GM19328 (cell line): ENCODE measurements at regions not wholly inside any gene's neighbourhood (a gene's known extent, or its start where the extent isn't known, plus 50 kb on each side); places are given as distances from the start of the nearest gene placed in this dataset.
"Not testable (repeated sequence)": the region's sequence is repeated elsewhere in the genome, so short reads cannot be mapped to it uniquely, and the experiment has no call there.

ENCODE experiments used
- ATAC-seq: cut with Tn5 transposase; IDR thresholded peaks from one replicate; pipeline ENCODE4 v1.9.1; 2021; ENCODE audit warnings: mild to moderate bottlenecking, moderate library complexity; ENCODE audit not compliant: unreplicated experiment

DNA sequence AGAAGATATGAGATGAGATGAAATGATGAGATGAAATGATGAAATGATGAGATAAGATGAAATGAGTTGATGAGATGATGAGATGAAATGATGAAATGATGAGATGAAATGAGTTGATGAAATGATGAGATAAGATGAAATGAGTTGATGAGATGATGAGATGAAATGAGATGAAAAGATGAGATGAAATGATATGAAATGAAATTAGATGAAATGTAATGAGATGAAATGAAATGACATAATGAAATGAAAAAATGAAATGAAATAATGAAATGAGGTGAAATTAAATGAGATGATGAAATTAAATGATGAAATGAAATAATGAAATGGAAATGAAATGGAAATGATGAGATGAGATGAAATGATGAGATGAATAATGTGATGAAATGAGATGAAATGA is 231.6 kb downstream of the GOLGA6L6 start:
- not testable (repeated sequence) for ATAC-seq

DNA sequence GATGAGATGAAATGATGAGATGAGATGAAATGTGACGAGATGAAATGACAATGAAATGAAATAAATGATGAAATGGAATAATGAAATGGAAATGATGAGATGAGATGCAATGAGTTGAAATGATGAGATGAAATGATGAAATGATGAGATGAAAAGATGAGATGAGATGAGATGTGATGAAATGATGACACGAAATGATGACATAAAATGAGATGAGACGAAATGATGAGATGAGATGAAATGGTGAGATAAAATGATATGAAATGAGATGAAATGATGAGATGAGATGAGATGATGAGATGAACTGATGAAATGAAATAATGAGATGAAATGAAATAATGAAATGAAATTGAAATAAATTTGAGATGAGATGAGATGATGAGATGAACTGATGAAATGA is 232.2 kb downstream of the GOLGA6L6 start:
- ATAC-seq: not testable (repeated sequence)

DNA sequence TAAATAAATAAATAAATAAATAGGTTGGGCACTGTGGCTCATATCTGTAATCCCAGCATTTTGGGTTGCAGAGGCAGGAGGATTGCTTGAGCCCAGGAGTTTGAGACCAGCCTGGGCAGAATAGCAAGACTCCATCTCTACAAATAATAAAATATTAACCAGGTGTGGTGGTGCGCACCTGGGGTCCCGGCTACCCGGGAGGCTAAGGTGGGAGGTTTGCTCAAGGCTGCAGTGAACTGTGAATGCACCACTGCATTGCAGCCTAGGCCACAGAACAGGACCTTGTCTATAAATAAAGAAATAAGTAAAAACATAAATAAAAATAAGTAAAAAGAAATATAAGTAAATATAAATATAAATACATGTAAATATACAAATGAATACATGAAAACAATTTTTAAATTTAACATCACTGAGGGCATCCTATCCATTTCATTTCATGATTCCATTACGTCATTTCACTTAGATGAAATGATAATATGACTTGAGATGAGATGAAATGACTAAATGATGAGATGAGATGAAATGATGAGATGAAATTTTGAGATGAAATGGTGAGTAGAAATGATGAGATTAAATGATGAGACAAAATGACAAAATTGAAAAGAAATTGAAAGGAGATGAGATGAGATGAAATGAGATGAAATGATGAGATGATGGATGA is 233.4 kb downstream of the GOLGA6L6 start:
- not testable (repeated sequence) for ATAC-seq

DNA sequence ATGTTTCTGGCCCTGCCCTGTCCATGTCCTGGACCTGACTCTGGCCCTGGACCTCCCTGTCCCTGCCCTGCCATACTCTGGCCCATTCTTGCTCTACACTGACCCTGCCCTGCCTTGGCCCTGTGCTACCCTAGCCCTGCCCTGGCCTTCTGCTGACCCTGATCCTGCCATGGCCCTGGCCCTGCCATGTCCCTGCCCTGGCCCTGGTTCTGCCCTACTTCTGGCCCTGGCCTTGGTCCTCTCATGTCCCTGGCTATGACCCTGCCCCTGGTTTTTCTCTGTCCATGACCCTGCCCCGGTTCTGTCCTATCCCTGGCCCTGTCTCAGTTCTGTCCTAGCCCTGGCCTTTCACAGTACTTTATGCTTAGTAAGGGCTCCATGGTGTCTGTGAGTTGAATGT is 234.5 kb downstream of the GOLGA6L6 start:
- not testable (repeated sequence) for ATAC-seq

DNA sequence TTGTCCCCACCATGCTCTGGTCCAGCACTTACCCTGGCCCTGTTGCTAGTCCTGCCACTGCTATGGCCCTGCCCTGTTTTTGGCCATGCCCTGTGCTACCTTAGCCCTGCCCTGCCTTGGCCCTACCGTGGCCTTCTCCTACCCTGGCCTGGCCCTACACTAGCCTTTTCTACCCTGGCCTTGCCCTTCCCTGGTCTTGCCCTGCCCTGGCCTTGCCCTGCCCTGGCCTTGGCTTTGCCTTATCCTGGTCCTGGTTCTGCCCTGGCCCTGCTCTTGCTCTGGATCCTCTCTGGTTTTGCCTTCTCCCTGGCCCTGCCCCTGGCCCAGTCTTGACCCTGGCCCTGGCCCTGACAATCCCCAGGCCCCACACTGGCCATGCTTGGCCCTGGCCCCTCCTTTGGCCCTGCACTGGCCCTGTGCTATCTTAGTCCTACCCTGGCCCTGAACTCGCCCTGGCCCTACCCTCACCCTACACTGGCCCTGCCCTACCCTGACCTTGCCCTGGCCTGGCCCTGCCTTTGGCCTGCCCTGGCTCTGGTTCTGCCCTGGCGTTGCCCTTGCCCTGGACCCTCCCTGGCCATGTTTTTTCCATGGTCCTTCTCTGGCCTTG is 235.0 kb downstream of the GOLGA6L6 start:
- not testable (repeated sequence) for ATAC-seq

DNA sequence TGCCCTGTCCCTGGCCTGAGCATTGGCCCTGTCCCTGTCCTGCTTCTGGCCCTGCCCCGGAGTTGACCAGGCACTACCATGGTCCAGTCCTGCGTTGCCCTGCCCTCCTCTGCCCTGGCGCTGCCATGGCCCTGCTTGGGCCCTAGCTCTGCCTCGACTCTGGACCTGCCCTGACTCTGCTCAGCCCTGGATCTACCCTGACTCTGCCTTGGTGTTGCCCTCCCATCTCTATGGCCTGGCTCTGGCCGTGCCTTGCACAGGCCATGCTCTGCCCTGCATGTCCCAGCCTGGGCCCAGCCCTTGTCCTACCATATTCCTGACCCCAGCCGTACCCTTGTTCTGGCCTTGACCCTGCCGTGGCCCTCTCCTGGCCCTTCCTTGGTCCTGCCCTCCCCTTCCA is 235.7 kb downstream of the GOLGA6L6 start:
- not testable (repeated sequence) for ATAC-seq

DNA sequence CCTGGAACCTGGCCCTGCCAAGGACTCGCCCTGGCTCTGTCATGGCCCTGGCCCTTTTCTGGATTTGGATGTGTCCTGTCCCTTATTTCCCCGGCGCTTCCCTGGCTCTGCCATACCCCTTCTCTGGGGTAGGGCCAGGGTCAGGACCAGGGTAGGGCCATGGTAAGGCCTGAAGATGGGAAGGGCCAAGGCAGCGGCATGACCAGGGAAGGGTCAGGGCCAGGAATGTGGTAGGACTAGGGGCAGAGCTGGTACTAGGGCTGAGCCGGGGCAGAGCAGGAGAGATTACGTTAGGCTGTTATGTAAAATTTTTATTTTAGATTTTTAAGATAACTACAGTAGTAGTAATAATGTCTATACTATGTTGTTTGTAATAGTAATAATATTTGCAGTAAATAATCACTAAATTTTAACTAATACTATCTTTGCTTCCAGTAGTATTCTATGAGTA is 236.6 kb downstream of the GOLGA6L6 start:
- not testable (repeated sequence) for ATAC-seq

DNA sequence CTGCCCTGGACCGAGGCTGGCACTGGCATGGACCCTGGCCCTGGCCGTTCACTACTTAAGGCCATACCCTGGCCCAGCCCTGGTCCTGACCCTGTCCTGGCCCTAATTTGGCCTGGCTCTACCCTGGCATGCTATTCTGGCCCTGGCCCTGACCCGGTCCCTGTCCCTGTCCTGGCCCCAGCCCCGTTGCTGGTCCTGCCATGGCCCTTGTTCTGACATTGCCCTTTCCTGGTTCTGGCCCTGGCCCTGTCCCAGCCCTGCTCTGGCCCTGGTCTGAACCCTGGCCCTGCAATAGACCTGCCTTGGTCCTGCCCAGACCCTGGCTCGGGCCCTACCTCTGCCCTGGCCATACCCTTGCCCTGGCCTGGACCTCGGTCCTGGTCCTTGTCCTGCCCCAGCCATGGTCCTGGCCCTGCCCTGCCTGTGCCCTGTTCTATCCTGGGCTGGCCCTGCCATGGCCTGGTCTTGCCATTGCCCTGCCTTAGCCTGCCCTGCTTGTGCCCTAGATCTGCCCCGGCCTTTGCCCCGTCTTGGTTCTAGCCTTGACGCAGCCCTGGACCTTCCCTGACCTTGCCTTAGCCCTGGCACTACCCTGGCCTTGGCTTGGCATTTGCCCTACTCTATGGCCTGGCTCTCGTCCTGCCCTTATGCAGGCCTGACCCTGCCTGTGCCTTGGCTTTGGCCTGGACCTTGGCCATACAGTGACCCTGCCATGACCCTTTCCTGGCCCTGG is 237.2 kb downstream of the GOLGA6L6 start:
- not testable (repeated sequence) for ATAC-seq

DNA sequence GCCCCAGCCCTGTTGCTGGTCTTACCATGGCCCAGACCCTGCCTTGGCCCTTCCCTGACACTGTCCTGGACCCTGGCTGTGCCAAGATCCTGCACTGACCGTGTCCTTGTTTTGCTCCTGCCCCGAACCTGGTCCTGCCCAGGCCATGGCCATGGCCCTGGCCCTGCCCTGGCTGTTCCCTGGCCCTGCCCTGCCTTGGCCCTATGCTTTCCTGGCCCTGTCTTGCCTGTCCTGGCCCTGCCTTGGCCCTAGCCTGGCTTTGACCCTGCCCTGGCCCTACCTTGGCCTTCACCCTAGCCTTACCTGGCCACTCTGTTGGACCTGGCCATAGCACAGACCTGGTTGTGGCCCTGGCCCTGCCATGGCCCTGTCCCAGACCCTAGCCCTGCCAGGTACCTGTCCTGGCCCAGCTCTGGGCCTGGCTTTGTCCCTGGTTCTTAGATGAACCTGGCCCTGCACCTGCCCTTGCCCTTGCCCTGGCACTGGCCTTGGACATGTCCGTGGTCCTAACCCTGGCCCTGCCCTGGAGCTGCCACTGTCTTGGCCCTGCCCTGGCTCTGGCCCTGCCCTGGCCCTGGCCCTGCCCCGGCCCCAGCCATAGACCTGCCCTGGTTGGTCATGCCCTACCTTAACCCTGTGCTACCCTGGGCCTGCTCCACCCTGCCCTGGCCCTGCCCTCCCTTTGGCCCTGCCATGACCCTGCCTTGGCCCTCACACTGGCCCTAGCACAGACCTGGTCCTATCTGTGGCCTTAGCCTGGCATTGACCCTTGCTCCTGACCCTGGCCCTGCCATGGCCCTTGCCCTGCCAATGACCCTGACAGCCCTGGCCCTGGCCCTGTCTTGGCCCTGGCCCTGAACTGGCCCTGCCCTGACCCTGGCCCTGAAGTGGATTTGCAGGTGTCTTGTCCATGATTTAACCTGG is 238.1 kb downstream of the GOLGA6L6 start:
- not testable (repeated sequence) for ATAC-seq

DNA sequence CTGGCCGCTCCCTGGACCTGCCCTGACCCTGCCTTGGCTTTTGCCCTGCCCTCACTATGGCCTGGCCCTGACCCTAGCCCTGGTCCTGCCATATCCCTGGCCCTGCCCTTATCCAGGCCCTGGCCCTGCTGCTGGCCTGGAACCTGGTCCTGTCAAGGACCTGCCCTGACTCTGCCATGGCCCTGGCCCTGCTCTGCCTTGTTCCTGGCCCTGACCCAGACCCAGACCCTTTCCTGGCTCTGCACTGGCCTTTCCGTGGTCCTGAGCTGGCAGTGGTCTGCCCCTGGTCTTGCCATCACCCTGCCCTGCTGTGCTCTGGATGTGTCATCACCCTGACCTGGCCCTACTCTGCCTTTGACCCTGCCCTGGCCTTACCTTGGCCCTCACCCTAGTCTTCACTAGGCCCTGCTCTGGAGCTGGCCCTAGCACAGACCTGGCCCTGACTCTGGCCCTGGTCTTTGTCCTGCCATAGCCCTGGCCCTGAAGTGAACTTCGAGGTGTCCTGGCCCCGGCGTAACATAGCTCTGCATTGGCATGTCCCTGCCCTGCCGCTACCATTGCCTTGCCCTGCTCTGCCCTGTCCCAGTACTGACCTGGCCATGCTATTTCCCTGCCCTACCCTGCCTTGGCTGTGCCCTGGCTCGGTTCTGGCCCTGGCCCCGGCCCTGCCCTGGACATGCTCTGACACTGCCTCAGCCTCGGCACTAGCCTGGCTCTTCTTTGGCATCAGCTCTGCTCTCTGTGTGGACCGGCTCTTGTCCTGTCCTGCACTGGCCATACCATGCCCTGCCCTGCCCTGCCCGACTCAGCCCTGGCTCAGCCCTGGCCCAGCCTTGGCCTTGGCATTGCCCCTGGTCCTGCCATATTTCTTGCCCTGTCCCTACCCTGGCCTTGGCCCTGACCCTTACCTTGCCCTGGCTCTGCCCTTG is 239.2 kb downstream of the GOLGA6L6 start:
- not testable (repeated sequence) for ATAC-seq

DNA sequence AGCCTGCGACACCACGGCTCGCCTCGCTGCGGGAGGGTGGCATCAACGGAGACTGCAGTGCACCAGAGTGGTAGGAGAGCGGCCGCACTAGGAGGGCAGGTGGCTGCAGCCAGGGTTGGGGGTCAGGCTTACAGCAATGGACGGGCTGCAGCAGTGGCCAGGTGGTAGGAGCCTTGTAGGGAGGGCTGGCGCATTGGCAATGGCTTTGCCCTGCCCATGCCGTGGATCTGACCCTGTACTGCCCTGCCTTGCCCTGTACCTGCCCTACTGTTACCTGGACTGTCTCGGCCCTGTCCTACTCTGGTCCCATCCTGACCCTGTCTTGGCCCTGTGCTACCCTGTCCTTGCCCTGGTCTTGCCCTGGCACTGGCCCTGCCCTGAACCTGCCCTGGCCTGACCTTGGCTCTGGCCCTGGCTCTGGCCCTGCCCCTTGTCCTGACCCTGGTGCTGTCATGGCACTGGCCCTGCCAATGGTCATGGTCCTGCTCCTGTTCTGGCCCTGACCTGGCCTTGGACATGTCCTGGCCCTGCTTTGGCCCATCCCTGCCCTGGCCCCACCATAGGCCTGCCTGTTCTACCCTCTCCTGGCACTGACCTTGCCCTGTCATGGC is 240.0 kb downstream of the GOLGA6L6 start:
- not testable (repeated sequence) for ATAC-seq

DNA sequence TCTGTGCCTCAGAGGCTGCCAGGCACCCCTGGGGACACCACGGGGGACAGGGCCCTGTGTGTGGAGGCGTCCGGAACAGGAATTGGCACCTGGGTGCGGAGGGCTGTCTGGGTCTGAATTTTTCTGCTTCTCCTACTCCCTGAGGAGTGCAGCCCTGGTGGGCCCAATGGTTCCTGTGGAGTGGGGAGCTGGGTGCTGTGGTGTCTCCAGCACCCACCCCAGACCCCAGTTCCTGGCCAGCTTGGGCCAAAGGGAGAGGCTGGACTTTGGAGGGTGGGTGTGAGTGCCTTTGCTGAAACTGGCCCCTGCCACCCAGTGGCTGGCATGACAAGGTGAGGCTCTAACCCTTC is 240.6 kb downstream of the GOLGA6L6 start:
- ATAC-seq: not testable (repeated sequence)

DNA sequence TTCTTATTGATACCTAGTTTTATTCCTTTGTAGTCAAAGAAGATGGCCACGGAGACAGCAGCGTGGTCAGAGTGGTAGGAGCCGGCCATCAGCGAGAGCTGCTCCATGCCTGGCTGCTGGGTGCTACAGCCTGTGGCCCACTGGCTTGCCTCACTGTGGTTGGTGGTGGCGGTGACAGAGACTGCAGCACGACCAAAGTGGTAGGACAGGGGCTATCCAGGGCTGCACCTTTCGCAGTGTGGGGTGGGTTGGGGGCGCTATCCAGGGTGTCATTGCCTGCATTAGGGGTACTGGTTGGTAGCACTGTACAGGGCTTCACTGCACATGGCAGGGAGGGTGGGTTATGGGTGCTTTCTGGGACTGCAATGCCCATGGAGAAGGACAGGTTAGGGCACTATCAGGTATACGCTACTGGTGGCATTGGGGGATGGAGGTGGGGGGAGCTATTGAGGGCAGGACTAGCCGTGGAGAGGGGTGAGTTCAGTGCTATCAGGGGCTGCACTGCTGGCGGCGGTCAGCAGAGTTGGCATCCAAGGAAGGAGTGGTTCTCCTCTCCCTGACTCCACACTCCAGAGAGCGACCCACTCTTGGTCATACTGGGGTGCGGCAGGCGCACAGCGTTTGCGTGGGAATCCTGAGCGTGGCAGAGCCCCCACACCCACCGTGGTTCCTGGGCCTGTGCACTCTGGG is 241.1 kb downstream of the GOLGA6L6 start:
- not testable (repeated sequence) for ATAC-seq

DNA sequence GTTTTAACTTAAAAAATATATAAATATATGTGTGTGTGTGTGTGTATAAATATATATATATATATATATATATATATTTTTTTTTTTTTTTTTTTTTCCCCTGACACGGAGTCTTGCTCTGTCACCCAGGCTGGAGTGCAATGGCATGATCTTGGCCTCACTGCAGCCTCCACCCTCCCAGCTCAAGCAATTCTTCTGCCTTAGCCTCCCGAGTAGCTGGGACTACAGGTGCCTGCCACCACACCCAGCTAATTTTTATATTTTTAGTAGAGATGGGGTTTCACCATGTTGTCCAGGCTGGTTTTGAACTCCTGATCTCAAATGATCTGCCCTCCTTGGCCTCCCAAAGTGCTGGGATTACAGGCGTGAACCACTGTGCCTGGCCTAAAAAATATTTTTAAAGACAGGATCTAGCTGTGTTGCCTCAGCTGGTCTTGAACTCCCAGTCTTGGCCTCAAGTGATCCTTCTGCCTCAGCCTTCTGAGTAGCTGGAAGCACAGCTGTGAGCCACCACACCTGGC is 243.9 kb downstream of the GOLGA6L6 start:
- ATAC-seq: not testable (repeated sequence)

DNA sequence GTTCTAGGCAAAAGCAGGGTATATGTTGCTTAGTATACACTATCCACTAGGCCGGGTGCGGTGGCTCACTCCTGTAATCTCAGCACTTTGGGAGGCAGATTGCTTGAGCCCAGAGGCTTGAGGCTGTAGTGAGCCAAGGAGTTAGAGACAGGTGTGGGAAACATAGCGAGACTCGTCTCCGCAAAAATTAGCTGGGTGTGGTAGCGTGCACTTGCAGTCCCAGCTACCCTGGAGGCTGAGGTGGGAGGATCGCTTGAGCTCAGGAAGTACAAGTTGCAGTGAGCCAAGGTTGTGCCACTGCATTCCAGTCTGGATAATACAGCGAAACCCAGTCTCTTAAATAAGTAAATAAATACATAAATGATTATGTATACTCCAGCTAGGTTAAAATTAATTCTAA is 245.3 kb downstream of the GOLGA6L6 start:
- ATAC-seq: not testable (repeated sequence)

DNA sequence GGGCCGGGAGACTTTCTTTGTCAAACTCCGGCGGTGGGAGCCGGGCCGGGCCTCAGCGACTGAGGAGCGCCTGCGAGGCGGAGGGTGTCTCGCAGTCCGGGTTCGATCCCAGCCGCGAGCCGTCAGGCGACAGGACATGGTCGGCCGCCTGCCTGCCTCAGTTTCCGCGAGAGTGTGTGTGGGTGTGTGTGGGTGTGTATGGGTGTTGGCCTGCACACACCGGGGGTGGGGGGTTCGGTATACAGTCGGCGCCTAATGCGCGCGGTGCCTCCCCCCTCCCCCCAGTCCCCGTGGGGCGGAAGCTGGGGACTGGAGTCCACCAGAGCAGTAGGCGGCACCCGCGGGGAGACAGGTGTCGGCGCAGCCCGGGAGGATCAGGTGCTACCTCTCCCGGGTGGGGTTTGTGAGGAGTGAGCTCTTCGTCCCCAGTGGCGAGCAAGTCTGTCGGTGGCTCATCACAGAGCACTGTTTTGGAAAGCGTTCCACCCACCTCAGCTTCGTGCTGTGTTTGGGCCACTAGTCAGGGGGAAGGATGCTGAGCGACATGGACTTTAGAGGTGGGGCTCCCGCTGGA is 246.3 kb downstream of the GOLGA6L6 start:
- ATAC-seq: no peak

DNA sequence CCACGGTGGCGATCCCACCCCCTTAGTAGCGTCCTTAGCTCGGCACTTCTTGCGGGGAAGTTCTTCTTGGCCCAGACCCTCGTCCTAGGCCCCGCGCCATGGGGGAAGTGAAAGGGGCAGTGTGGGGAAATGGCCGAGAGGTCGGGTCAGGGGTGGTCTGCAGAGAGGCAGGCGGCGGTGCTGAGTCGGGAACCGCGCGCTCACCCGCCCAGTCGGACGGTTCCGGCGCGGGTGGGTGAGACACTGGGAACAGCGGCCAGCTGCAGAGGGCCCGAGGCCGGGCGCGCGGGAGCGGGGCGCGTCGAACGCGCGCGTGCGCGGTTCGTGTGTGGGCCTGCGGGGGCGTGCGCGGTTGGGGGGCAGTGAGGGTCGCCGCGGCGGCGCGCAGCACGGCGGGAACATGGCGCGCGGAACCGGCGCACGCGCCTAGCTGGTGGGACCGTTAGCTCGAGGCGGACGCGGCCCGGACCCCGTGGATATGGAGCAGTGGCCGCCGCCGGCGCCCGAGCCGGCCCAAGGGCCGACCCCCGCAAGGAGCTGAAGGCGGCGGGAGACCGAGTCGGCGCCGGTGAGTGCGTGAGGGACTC is 246.9 kb downstream of the GOLGA6L6 start:
- no peak for ATAC-seq
